Osteocyte (in vitro differentiated cells): ENCODE measurements at regions not wholly inside any gene's neighbourhood (a gene's known extent, or its start where the extent isn't known, plus 50 kb on each side); places are given as distances from the start of the nearest gene placed in this dataset.

Source experiments
- DNase-seq: peaks from one replicate; pipeline ENCODE4 v3.0.0; 2021; ENCODE audit warnings: mixed read lengths; ENCODE audit not compliant: unreplicated experiment; ENCODE audit errors: extremely low spot score
- H3K27ac Mint-ChIP-seq: one replicate; pipeline ENCODE4 v1.8.0; 2021; ENCODE audit warnings: mild to moderate bottlenecking, mixed read lengths; ENCODE audit not compliant: unreplicated experiment
- H3K27me3 Mint-ChIP-seq: one replicate; pipeline ENCODE4 v1.8.0; 2021; ENCODE audit warnings: mixed read lengths; ENCODE audit not compliant: unreplicated experiment
- H3K36me3 Mint-ChIP-seq: one replicate; pipeline ENCODE4 v1.8.0; 2021; ENCODE audit warnings: mixed read lengths; ENCODE audit not compliant: unreplicated experiment
- H3K4me1 Mint-ChIP-seq: one replicate; pipeline ENCODE4 v1.8.0; 2021; ENCODE audit warnings: mixed read lengths; ENCODE audit not compliant: unreplicated experiment
- H3K4me3 Mint-ChIP-seq: one replicate; pipeline ENCODE4 v1.8.0; 2021; ENCODE audit warnings: mild to moderate bottlenecking, moderate library complexity, mixed read lengths; ENCODE audit not compliant: unreplicated experiment
- H3K9me3 Mint-ChIP-seq: one replicate; pipeline ENCODE4 v1.8.0; 2021; ENCODE audit warnings: mixed read lengths; ENCODE audit not compliant: unreplicated experiment
- CTCF ChIP-seq: fragments of 200-600 bp; sonication (generic); IDR thresholded peaks from 2 replicates; pipeline ENCODE4 v1.5.0; 2021; ENCODE audit warnings: antibody characterized with exemption, mild to moderate bottlenecking, moderate library complexity

- DNase-seq = no peak
- Mint-ChIP-seq H3K4me1 (peaks cover 13% of the 10 kb centered on the region), H3K4me3 (no peak overlapping the region), H3K36me3 (peaks cover 12% of the 10 kb centered on the region), H3K27ac (no peak overlapping the region), H3K27me3 (no peaks in the 10 kb centered on the region), H3K9me3 (no peaks in the 10 kb centered on the region)
- no peak for TF ChIP-seq CTCF
Measured at GRCh38 chr12:124489915-124490583, 77.4 kb downstream of the NCOR2 start.

- no peak for TF ChIP-seq CTCF
- Mint-ChIP-seq H3K36me3 (peaks cover 13% of the 10 kb centered on the region), H3K4me1 (peaks cover 13% of the 10 kb centered on the region), H3K27ac (no peak overlapping the region), H3K27me3 (no peaks in the 10 kb centered on the region), H3K4me3 (no peak overlapping the region), H3K9me3 (no peaks in the 10 kb centered on the region)
- no peak for DNase-seq
Measured at GRCh38 chr12:124489220-124489619, 78.2 kb downstream of the NCOR2 start.

GRCh38 chr12:124488520-124488919 lies 78.9 kb downstream of the NCOR2 start:
- TF ChIP-seq CTCF = no peak
- Mint-ChIP-seq H3K36me3 (peaks cover 8% of the 10 kb centered on the region), H3K4me3 (no peak overlapping the region), H3K27me3 (no peaks in the 10 kb centered on the region), H3K9me3 (no peaks in the 10 kb centered on the region), H3K4me1 (peaks cover 13% of the 10 kb centered on the region), H3K27ac (no peak overlapping the region)
- no peak for DNase-seq

- Mint-ChIP-seq H3K4me3 (no peak overlapping the region), H3K9me3 (no peaks in the 10 kb centered on the region), H3K4me1 (peaks cover 12% of the 10 kb centered on the region), H3K36me3 (peaks cover 6% of the 10 kb centered on the region), H3K27ac (no peak overlapping the region), H3K27me3 (no peaks in the 10 kb centered on the region)
- DNase-seq = no peak
- no peak for TF ChIP-seq CTCF
Measured at GRCh38 chr12:124487834-124488165, 79.6 kb downstream of the NCOR2 start.

GRCh38 chr12:124487066-124487833 lies 80.2 kb downstream of the NCOR2 start:
- Mint-ChIP-seq H3K4me3 (no peak overlapping the region), H3K4me1 (peaks cover 12% of the 10 kb centered on the region)

More at GRCh38 chr12:124487066-124487833, 80.2 kb downstream of the NCOR2 start:
- Mint-ChIP-seq H3K27me3 (no peaks in the 10 kb centered on the region), H3K27ac (peak overlapping the region; percentile 29), H3K36me3 (peaks cover 6% of the 10 kb centered on the region), H3K9me3 (no peaks in the 10 kb centered on the region)
- DNase-seq = no peak
- no peak for TF ChIP-seq CTCF
